22Rv1 (cell line): ENCODE measurements at regions not wholly inside any gene's neighbourhood (a gene's known extent, or its start where the extent isn't known, plus 50 kb on each side); places are given as distances from the start of the nearest gene placed in this dataset.
A peak's percentile ranks its signal among the peaks of the same experiment; 100 is the strongest.

Experiments
- H3K27ac ChIP-seq: fragments of 450-650 bp; 2 replicates; pipeline ENCODE4 v1.5.1; 2017
- ZFX ChIP-seq: fragments of 450-650 bp; IDR thresholded peaks from 2 replicates; pipeline ENCODE4 v1.6.1; 2017; ENCODE audit warnings: antibody characterized with exemption, borderline replicate concordance
- TF ChIP-seq, protein P1 (sequence below): fragments of 450-650 bp; IDR thresholded peaks from 2 replicates; pipeline ENCODE4 v1.5.1; 2017; ENCODE audit warnings: mild to moderate bottlenecking

DNA sequence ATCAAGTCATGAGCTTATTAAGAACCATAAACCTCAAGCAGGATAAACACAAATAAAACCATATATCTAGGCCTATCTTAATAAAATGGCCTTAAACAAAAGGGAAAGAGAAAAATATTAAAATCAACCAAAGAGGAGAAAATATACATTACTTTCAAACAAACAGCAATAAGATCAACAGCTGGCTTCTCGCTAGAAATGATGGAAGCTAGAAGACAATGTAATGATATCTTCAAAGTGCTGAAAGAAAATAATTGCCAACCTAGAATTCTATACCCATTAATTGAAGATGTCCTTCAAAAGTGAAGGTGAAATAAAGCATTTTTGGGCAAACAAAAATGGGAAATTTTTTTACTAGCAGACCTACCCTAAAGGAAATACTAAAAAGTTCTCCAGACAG is 142.9 kb upstream of the PODXL start:
- TF ChIP-seq ZFX = no peak
- TF ChIP-seq, protein P1, sequence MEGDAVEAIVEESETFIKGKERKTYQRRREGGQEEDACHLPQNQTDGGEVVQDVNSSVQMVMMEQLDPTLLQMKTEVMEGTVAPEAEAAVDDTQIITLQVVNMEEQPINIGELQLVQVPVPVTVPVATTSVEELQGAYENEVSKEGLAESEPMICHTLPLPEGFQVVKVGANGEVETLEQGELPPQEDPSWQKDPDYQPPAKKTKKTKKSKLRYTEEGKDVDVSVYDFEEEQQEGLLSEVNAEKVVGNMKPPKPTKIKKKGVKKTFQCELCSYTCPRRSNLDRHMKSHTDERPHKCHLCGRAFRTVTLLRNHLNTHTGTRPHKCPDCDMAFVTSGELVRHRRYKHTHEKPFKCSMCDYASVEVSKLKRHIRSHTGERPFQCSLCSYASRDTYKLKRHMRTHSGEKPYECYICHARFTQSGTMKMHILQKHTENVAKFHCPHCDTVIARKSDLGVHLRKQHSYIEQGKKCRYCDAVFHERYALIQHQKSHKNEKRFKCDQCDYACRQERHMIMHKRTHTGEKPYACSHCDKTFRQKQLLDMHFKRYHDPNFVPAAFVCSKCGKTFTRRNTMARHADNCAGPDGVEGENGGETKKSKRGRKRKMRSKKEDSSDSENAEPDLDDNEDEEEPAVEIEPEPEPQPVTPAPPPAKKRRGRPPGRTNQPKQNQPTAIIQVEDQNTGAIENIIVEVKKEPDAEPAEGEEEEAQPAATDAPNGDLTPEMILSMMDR = no peak
- no peak overlapping the region for H3K27ac ChIP-seq

DNA sequence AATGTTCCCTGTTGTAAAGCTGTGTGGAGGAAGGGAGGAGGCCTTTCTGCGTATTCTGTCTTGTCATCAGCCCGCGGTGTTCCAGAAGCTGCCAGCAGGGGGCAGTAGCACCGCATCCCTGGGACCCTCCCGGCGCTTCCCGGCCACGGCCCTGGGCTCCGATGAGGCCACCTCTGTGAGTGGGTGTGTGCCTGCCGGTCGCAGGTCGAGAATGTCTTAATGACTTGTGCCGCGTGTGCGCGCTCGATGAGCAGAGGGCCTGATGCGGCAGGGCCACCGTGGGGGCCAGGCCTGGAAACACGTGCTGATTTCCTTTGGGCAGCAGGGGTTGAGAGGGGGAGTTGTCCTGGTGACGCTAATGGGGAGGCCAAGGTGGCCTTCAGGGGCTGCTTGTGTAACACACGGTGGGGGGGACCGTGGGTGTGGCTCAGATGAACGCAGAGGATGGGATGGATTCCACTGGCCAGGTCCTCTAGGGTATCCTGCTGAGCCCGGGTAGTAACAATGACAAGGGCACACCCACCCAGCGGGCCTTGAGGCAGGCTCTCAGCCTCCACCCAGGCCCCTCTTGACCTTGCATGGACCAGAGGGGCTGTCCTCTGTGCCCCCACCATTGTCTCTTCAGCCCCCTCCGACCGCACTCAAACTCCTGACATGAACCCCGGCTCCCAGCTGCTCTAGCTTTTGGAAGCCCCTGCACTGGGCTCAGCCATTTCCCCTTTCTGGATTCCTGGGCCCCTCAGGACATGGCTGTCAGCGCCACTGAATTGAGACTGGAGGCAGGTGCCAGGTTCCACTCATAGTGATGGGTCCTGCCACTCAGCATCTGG is 135.9 kb upstream of the PODXL start:
- no peak for TF ChIP-seq ZFX
- TF ChIP-seq, protein P1 = peak; percentile 99
- H3K27ac ChIP-seq = no peak overlapping the region

DNA sequence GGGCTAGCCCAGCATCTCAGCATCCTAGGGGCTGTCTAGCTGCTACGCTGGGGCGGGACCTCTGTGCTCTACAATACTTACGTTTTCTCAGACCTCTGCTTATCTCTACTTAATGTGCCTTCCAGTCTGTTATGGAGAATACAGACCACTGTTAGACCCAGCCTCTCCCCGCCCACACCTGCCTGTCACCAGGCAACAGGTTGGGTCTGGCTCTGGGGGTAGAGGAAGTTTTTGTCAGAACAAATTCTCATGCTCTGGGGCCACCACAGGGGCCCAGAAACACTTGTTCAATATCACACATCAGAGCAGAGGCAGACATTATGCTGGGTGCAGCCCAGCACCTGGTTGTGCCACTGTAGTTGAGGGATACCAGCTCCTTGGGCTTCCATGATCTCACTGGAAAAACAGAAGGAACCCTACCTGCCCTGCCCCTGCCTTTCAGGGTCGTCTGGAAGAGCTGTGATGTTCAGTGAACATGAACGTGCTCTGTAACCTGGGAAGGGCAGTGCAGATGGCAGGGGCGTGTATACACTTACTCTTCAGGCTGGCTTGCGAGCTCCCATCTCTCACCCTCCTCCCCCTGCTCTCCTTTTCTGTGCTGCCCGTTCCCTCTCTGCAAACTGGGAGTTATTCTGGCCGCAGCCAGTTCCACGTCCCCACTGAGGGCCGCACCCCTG is 135.2 kb upstream of the PODXL start:
- TF ChIP-seq ZFX = no peak
- TF ChIP-seq, protein P1 = no peak
- no peak overlapping the region for H3K27ac ChIP-seq

DNA sequence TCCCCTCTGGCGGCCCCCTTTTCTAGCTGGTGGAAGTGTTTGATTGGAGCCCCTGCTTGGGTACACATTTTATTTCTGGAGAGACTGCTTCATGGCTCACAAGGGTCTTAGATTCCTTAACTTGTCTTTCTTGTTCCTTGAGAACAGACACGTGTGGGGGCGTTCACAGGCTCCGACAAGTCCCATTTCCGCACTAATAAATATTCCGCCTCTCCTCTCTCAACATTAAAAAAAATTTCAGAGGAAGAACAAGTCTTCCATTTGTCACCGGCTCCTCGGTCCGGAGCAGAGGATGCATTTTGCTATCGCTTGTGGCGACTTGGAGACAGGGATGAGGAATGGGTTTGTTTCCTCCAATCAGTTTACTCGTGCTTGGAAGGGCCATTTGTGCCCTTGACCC is 134.0 kb upstream of the PODXL start:
- H3K27ac ChIP-seq = no peak overlapping the region
- TF ChIP-seq ZFX = no peak
- TF ChIP-seq, protein P1 = no peak

DNA sequence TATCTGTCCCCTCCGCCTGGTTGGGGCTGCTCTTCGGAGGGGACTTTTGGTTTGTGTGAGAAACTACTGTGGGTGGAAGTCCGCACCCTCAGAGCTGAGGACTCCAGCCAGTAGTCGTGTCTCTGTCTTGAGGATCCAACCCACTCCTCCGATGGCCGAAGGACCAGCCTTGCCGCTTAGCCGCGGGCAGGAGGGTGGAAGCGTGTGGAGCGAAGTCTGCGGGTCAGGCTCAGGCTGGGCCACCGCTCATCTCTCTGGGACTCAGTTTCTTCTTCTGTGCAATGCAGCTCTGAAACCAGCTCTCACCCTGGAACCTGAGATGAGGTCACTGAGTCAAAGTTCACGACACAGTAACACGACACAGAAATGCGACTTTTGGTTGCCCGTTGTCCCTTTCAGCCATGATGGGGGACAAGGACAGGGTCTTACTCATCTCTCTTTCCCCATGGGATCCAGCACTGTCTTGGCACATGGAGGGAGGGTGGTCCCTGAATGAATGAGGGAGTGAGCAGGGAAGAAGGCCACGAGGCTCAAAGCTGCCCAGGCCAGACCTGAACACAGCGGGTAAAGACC is 133.3 kb upstream of the PODXL start:
- TF ChIP-seq, protein P1 = no peak
- no peak for TF ChIP-seq ZFX
- H3K27ac ChIP-seq = no peak overlapping the region

DNA sequence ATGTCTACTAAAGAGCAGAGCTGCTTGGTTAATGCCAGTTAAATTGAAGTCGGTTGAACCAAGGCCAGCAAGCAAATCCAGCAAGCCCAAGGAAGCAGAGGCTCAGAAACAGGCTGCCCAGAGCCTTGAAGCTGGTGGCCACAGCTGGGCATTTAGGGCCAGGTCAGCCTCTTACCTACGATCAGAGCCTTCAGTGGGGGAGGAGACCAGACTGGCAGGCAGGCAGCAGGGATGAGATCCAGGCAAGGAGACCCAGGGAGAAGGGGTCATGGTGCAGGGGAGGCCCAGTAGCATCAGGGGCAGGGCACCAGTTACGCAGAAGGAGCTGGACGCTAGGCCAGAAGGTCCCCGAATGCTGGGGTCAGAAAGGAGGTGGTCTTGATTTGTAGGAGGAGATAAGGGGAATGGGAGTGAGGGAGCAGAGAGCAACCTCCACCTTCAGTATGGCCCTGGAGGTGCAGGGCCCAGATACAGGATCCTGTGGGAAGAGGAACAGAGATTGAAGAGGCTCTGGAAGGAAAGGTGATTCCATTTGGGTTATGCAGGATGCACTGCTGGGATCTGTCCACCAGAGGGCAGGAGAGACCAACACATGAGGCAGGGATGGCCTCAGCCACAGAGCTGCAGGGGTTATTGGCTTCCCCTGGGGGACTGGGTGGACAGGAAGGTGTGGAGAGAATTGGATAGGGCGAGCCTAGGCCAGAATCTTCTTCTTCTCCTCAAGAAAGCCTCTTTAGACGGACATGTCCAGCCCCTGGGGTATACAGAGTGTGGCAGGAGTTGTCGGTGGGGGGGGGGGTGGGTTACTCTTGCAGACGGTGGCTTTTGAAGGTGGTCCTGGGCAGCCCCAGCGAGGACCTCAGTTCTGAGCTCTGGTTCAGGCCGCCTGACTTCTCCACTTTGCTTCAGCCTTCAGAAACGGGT is 132.6 kb upstream of the PODXL start:
- H3K27ac ChIP-seq = no peak overlapping the region
- TF ChIP-seq, protein P1 = peak; percentile 96
- TF ChIP-seq ZFX = no peak
